BJ (cell line): ENCODE measurements at regions not wholly inside any gene's neighbourhood (a gene's known extent, or its start where the extent isn't known, plus 50 kb on each side); places are given as distances from the start of the nearest gene placed in this dataset.
A peak's percentile ranks its signal among the peaks of the same experiment; 100 is the strongest.

Experiments
- CTCF ChIA-PET: fragments of 350-600 bp; formaldehyde crosslinking; extraction: SDS; loops from one replicate; lab custom pipeline; 2021; ENCODE audit warnings: antibody characterized with exemption, inconsistent platforms; lab: Yijun Ruan, JAX
- POLR2A ChIA-PET: fragments of 300-600 bp; sonication (Branson Sonifier 250); formaldehyde crosslinking; extraction: SDS; loops from one replicate; lab custom pipeline; 2021; ENCODE audit warnings: antibody characterized with exemption; lab: Charles Lee
- DNase-seq: peaks from one replicate; pipeline ENCODE4 v3.0.0-alpha.2; 2011; ENCODE audit warnings: low read depth
- H3K27me3 ChIP-seq: 2 replicates; pipeline ENCODE4 v1.6.0; 2011; ENCODE audit warnings: low read length; ENCODE audit not compliant: control insufficient read depth, insufficient read depth
- H3K36me3 ChIP-seq: 2 replicates; pipeline ENCODE4 v1.5.1; 2011; ENCODE audit warnings: low read length; ENCODE audit not compliant: control insufficient read depth, insufficient read depth
- H3K4me3 ChIP-seq: 2 replicates; pipeline ENCODE4 v1.5.1; 2011; ENCODE audit warnings: low read depth, mild to moderate bottlenecking, control low read depth, low read length
- CTCF ChIP-seq: IDR thresholded peaks from 2 replicates; pipeline ENCODE4 v1.5.1; 2011; ENCODE audit warnings: low read depth, mild to moderate bottlenecking, control low read depth, inconsistent platforms, low read length, moderate library complexity; ENCODE audit not compliant: insufficient read depth

GRCh38 chr6:91464718-91465117 is 877.8 kb upstream of the MAP3K7 start:
- H3K4me3 ChIP-seq, result no peak overlapping the region
- TF ChIP-seq CTCF, result no peak
- no peak for DNase-seq
- POLR2A ChIA-PET, result no interaction called here
- CTCF ChIA-PET, result no interaction called here
- H3K36me3 ChIP-seq, result no peaks in the 10 kb centered on the region
- no peaks in the 10 kb centered on the region for H3K27me3 ChIP-seq

GRCh38 chr6:91464201-91464600 is 877.3 kb upstream of the MAP3K7 start:
- Histone ChIP-seq H3K4me3 (no peak overlapping the region), H3K27me3 (no peaks in the 10 kb centered on the region), H3K36me3 (no peaks in the 10 kb centered on the region)
- ChIA-PET POLR2A (no interaction called here), CTCF (no interaction called here)
- DNase-seq, result no peak
- TF ChIP-seq CTCF, result no peak

GRCh38 chr6:91462241-91462640 is 875.4 kb upstream of the MAP3K7 start:
- POLR2A ChIA-PET, result no interaction called here
- peak; percentile 35 for DNase-seq

GRCh38 chr6:91453224-91453878 is 866.5 kb upstream of the MAP3K7 start:
- Histone ChIP-seq H3K27me3 (no peaks in the 10 kb centered on the region), H3K36me3 (no peaks in the 10 kb centered on the region), H3K4me3 (no peak overlapping the region)
- ChIA-PET CTCF (no interaction called here), POLR2A (no interaction called here)
- DNase-seq, result no peak
- no peak for TF ChIP-seq CTCF

More at GRCh38 chr6:91462241-91462640, 875.4 kb upstream of the MAP3K7 start:
- Histone ChIP-seq H3K27me3 (no peaks in the 10 kb centered on the region), H3K4me3 (no peak overlapping the region), H3K36me3 (no peaks in the 10 kb centered on the region)
- CTCF ChIA-PET, result no interaction called here
- TF ChIP-seq CTCF, result no peak

- ChIA-PET CTCF (no interaction called here), POLR2A (no interaction called here)
- no peak for DNase-seq
Observed at GRCh38 chr6:91449539-91449938, 862.7 kb upstream of the MAP3K7 start.

More at GRCh38 chr6:91449539-91449938, 862.7 kb upstream of the MAP3K7 start:
- Histone ChIP-seq H3K36me3 (no peaks in the 10 kb centered on the region), H3K27me3 (no peaks in the 10 kb centered on the region), H3K4me3 (no peak overlapping the region)
- no peak for TF ChIP-seq CTCF
